SK-N-SH treated with all-trans-retinoic acid at 6 μM for 48 hours (cell line): ENCODE measurements at regions not wholly inside any gene's neighbourhood (a gene's known extent, or its start where the extent isn't known, plus 50 kb on each side); places are given as distances from the start of the nearest gene placed in this dataset.

Experiments
- CREB5 ChIP-seq: fragments of 250-450 bp; sonication (Bioruptor Pico); IDR thresholded peaks from 2 replicates; pipeline ENCODE4 v1.5.1; 2020; ENCODE audit warnings: low read depth, mild to moderate bottlenecking, moderate library complexity
- CSDC2 ChIP-seq: fragments of 250-450 bp; sonication (Bioruptor Pico); IDR thresholded peaks from 2 replicates; pipeline ENCODE4 v1.5.0; 2020; ENCODE audit warnings: mild to moderate bottlenecking, moderate library complexity
- CSRNP3 ChIP-seq: fragments of 250-450 bp; sonication (Bioruptor Pico); IDR thresholded peaks from 2 replicates; pipeline ENCODE4 v1.5.1; 2021; ENCODE audit warnings: mild to moderate bottlenecking, moderate library complexity
- ESRRG ChIP-seq: fragments of 250-450 bp; sonication (Bioruptor Pico); IDR thresholded peaks from 2 replicates; pipeline ENCODE4 v1.6.1; 2021; ENCODE audit warnings: mild to moderate bottlenecking
- GLIS3 ChIP-seq: fragments of 250-450 bp; sonication (Bioruptor Pico); IDR thresholded peaks from 2 replicates; pipeline ENCODE4 v1.5.0; 2020; ENCODE audit warnings: mild to moderate bottlenecking, moderate library complexity
- SNAI2 ChIP-seq: fragments of 250-450 bp; sonication (Bioruptor Pico); IDR thresholded peaks from 2 replicates; pipeline ENCODE4 v1.5.0; 2020; ENCODE audit warnings: mild to moderate bottlenecking, moderate library complexity
- TCF4 ChIP-seq: fragments of 250-450 bp; sonication (Bioruptor Pico); IDR thresholded peaks from 2 replicates; pipeline ENCODE4 v1.8.0; 2021; ENCODE audit warnings: mild to moderate bottlenecking, moderate library complexity, borderline replicate concordance
- TOX ChIP-seq: fragments of 250-450 bp; sonication (Bioruptor Pico); IDR thresholded peaks from 2 replicates; pipeline ENCODE4 v1.8.0; 2021; ENCODE audit warnings: mild to moderate bottlenecking, moderate library complexity, borderline replicate concordance
- ZC3H10 ChIP-seq: fragments of 250-450 bp; sonication (Bioruptor Pico); IDR thresholded peaks from 2 replicates; pipeline ENCODE4 v1.5.1; 2021; ENCODE audit warnings: mild to moderate bottlenecking, moderate library complexity
- ZFP30 ChIP-seq: fragments of 450-650 bp; formaldehyde crosslinking; IDR thresholded peaks from 2 replicates; pipeline ENCODE4 v1.5.0; 2022; ENCODE audit warnings: mild to moderate bottlenecking, moderate library complexity
- TF ChIP-seq, protein P1 (sequence below): fragments of 250-450 bp; sonication (Bioruptor Pico); IDR thresholded peaks from 2 replicates; pipeline ENCODE4 v1.8.0; 2020; ENCODE audit warnings: mild to moderate bottlenecking, moderate library complexity, borderline replicate concordance
- TF ChIP-seq, protein P2 (sequence below): fragments of 250-450 bp; sonication (Bioruptor Pico); IDR thresholded peaks from 2 replicates; pipeline ENCODE4 v1.8.0; 2021; ENCODE audit warnings: low read depth, mild to moderate bottlenecking, moderate library complexity, borderline replicate concordance

- TF ChIP-seq ZC3H10 (CRISPR knock-in tag), result no peak
- TF ChIP-seq CREB5 (CRISPR knock-in tag), result no peak
- no peak for TF ChIP-seq GLIS3 (CRISPR knock-in tag)
- TF ChIP-seq, protein P1, sequence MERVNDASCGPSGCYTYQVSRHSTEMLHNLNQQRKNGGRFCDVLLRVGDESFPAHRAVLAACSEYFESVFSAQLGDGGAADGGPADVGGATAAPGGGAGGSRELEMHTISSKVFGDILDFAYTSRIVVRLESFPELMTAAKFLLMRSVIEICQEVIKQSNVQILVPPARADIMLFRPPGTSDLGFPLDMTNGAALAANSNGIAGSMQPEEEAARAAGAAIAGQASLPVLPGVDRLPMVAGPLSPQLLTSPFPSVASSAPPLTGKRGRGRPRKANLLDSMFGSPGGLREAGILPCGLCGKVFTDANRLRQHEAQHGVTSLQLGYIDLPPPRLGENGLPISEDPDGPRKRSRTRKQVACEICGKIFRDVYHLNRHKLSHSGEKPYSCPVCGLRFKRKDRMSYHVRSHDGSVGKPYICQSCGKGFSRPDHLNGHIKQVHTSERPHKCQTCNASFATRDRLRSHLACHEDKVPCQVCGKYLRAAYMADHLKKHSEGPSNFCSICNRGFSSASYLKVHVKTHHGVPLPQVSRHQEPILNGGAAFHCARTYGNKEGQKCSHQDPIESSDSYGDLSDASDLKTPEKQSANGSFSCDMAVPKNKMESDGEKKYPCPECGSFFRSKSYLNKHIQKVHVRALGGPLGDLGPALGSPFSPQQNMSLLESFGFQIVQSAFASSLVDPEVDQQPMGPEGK, result no peak
- no peak for TF ChIP-seq ZFP30 (CRISPR knock-in tag)
- TF ChIP-seq CSRNP3, result no peak
- TF ChIP-seq SNAI2 (CRISPR knock-in tag), result no peak
- TF ChIP-seq TOX (CRISPR knock-in tag), result no peak
- TF ChIP-seq TCF4, result no peak
- TF ChIP-seq, protein P2, sequence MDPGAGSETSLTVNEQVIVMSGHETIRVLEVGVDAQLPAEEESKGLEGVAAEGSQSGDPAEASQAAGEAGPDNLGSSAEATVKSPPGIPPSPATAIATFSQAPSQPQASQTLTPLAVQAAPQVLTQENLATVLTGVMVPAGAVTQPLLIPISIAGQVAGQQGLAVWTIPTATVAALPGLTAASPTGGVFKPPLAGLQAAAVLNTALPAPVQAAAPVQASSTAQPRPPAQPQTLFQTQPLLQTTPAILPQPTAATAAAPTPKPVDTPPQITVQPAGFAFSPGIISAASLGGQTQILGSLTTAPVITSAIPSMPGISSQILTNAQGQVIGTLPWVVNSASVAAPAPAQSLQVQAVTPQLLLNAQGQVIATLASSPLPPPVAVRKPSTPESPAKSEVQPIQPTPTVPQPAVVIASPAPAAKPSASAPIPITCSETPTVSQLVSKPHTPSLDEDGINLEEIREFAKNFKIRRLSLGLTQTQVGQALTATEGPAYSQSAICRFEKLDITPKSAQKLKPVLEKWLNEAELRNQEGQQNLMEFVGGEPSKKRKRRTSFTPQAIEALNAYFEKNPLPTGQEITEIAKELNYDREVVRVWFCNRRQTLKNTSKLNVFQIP (CRISPR knock-in tag), result no peak
- TF ChIP-seq ESRRG (CRISPR knock-in tag), result no peak
- no peak for TF ChIP-seq CSDC2 (CRISPR knock-in tag)
Measured at GRCh38 chr15:62390791-62391640, 225.9 kb upstream of the C2CD4B start.
